GM10248 (cell line): ENCODE measurements at regions not wholly inside any gene's neighbourhood (a gene's known extent, or its start where the extent isn't known, plus 50 kb on each side); places are given as distances from the start of the nearest gene placed in this dataset.
"Not testable (repeated sequence)": the region's sequence is repeated elsewhere in the genome, so short reads cannot be mapped to it uniquely, and the experiment has no call there.

Source experiments
- CTCF ChIA-PET: fragments of 300-600 bp; sonication (Branson Sonifier 250); formaldehyde crosslinking; extraction: SDS; loops from one replicate; lab custom pipeline; 2021; ENCODE audit warnings: antibody characterized with exemption; lab: Yijun Ruan, JAX
- POLR2A ChIA-PET: fragments of 350-650 bp; sonication (Branson Sonifier 250); formaldehyde crosslinking; extraction: SDS; loops from one replicate; lab custom pipeline; 2020; ENCODE audit warnings: antibody characterized with exemption; lab: Yijun Ruan, JAX
- DNase-seq: peaks from one replicate; pipeline ENCODE4 v3.0.0; 2012; ENCODE audit errors: extremely low spot score
- TF ChIP-seq, protein P1 (sequence below): IDR thresholded peaks from 2 replicates; pipeline ENCODE4 v1.5.1; 2012; ENCODE audit warnings: mild to moderate bottlenecking, low read depth; ENCODE audit errors: extremely low read depth, missing control alignments, control extremely low read depth

DNA sequence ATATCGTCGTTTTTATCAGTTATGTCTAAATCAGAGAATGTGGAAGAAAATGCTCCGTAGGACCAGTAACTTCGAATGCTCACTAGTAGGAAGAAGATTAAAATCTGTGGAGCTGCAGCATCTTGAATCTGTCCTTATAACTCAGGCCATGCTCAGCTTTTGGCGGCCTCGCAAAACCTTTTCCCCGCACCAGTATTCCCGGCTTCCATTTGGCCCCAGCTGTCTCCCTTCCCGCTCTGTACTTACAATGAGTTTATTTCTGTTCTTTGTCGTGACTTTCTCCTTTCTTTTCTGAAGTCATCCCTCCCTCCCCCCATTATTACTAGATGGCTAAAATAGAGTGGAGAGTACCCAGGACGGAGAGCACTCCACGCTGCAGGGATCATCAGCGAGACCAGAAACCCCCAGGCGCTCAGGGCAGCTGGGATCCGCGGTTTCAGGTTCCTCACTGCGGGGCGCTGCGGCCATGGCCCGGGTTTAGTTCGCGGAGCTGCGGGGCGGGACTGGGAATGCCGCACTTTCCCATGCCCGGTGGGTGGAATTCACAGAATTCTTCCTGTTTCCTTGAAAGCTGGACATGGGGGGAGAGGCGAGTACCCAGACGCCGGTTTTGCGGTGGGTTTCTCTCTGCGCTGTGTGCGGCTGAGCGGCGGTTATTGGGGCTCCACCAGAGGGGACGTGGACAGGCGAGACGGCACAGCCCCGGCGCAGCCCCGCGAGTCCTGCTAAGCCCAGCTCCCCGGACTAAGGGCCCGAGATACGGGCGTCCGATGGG, 183.5 kb downstream of the POM121L12 start:
- DNase-seq = no peak
- CTCF ChIA-PET = no interaction called here
- POLR2A ChIA-PET = no interaction called here
- TF ChIP-seq, protein P1, sequence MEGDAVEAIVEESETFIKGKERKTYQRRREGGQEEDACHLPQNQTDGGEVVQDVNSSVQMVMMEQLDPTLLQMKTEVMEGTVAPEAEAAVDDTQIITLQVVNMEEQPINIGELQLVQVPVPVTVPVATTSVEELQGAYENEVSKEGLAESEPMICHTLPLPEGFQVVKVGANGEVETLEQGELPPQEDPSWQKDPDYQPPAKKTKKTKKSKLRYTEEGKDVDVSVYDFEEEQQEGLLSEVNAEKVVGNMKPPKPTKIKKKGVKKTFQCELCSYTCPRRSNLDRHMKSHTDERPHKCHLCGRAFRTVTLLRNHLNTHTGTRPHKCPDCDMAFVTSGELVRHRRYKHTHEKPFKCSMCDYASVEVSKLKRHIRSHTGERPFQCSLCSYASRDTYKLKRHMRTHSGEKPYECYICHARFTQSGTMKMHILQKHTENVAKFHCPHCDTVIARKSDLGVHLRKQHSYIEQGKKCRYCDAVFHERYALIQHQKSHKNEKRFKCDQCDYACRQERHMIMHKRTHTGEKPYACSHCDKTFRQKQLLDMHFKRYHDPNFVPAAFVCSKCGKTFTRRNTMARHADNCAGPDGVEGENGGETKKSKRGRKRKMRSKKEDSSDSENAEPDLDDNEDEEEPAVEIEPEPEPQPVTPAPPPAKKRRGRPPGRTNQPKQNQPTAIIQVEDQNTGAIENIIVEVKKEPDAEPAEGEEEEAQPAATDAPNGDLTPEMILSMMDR = no peak

DNA sequence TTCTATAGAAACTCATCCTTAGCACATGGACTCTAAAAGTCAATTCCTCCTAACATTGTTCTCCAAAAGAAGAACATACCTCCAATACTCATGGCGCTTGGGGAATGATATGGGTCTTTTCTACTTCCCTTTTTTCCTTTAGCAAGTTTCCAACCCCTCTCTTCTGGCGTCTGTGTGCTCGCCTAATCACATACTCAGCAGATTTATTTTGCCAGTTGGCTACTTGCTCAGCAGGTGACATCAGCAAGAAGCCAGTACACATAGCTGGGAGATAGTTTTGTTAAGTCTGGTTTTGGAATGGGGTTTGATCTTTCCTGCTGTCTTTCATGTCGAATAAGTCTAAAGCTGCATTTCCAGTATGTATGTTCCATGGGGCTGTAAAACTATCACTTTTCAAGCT, 193.8 kb downstream of the POM121L12 start:
- TF ChIP-seq, protein P1 = no peak
- no peak for DNase-seq
- CTCF ChIA-PET = interaction anchor here (1.3 kb wide), 1 partner anchor 9 kb away, joined by 3 read pairs; no protein-coding TSS in a partner anchor
- POLR2A ChIA-PET = no interaction called here

DNA sequence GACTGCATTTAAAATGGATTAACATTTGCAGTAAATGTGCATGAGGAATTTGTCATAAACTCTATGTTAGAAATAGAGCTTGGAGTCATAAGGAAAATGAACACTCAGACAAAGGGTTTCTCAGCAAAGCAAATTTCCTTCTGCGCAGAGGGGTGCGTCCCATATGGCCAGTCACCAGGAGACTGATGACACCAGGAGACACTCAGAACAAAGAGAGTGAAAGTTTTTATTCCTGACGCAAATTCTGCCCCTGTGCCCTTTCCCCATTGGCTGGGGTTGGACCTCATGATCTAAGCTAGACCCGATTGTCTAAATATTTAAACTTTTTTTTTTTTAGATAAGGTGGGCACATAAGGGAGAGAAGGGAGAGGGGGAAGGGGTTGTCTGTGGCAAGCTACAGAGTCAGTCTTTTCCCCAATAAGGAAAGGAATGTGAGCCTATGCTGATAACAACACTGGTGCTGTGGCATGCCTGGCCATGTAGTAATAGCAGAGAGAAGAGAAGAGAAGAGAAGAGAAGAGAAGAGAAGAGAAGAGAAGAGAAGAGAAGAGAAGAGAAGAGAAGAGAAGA, 202.0 kb downstream of the POM121L12 start:
- ChIA-PET CTCF (no interaction called here), POLR2A (no interaction called here)
- DNase-seq = no peak
- TF ChIP-seq, protein P1 = no peak

DNA sequence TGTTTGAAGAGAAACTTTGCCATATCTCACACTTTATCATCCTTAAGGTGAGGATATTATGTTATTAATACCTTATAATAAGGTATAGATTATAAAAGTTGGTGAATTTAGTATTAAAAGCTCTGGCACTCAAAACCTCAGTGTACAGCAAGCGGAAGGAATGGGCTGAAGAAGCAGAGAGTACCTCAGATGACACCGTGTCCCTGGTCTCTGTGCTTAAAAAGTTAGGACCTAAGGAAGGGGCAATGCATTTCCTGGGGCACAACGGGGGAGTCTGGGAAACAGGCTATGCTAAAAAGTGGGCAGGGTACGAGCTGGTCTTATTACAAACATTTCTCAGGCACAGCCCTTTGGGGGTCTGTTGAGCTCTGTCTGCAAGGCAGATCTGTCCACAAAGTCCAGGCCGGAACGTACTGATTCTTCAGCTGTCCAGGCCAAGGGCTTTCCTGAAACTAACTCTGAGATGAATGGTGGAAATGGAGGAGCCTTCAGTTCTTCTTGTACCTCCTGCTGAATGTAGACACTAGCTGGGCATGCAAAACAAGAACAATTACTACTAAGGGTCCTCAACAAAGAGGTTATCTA, 202.7 kb downstream of the POM121L12 start:
- no peak for DNase-seq
- ChIA-PET CTCF (no interaction called here), POLR2A (no interaction called here)
- TF ChIP-seq, protein P1 = no peak

DNA sequence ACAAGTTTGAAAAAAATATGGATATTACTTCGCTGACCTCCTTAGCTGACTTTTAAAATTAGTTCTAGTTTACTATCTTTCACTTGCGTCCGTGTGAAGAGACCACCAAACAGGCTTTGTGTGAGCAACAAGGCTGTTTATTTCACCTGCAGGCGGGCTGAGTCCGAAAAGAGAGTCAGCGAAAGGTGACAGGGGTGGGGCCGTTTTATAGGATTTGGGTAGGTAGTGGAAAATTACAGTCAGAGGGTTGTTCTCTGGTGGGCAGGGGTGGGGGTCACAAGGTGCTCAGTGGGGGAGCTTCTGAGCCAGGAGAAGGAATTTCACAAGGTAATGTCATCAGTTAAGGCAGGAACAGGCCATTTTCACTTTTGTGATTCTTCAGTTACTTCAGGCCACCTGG, 203.7 kb downstream of the POM121L12 start:
- POLR2A ChIA-PET, DNase-seq, CTCF ChIA-PET: not testable (repeated sequence)

DNA sequence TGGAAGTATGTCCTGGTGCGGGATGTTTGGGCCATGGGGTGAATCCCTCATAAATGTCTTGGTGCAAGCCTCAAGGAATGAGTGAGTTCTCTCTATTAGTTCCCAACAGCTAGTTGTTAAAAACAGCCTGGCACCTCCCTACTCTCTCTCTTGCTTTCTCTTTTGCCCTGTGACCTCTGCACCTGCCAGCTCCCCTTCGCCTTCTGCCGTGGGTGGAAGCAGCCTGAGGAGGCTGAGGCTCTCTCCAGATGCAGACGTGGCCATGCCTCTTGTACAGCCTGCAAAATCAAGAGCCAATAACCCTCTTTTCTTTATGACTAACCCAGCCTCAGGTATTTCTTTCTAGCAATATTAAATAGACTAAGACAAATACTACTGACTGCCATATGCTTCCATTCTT, 210.3 kb downstream of the POM121L12 start:
- TF ChIP-seq, protein P1 = no peak
- POLR2A ChIA-PET = no interaction called here
- CTCF ChIA-PET = no interaction called here
- DNase-seq = no peak

DNA sequence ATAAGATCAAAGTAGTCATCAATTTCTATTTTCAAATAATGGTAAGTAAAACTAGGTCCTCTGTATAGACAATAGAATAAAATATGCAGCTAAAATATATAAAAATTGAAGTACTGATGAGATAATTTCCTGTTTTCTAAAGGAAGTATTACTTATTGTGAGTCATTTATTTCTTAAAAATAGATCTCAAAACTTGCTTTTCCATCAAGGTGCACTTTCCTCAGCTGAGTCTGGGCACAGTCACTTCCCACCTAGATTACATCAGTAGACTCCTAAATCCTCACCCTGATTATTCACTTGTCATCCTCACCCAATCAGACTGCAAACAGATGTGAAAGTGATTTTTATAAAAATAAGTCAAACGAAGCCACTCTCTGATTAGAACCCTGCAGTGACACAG, 211.5 kb downstream of the POM121L12 start:
- no peak for DNase-seq
- CTCF ChIA-PET = no interaction called here
- POLR2A ChIA-PET = no interaction called here
- TF ChIP-seq, protein P1 = no peak
